HG02970 (cell line): ENCODE measurements at regions not wholly inside any gene's neighbourhood (a gene's known extent, or its start where the extent isn't known, plus 50 kb on each side); places are given as distances from the start of the nearest gene placed in this dataset.

Source experiments
- ATAC-seq: cut with Tn5 transposase; IDR thresholded peaks from one replicate; pipeline ENCODE4 v1.9.1; 2021; ENCODE audit warnings: mild to moderate bottlenecking, moderate library complexity, moderate number of reproducible peaks; ENCODE audit not compliant: unreplicated experiment, low FRiP score

DNA sequence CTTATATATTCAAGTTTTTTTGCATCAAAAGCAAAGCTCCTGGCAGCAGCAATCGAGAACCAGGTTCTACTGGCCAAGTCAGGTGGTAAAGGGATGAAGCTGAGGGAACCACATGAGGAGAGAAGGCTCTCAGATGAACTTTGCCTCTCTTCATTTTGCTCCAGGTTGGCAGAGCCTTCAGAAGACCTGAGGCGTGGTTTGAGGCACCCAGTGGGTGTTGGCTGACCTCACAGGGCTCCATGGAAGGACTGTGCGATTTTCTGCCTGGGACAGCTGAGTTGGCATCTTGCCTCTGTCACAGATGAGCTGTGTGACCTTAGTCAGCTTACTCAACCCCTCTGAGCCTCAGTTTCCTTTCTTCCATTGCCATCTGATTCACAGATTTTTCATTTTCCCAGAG lies 89.0 kb downstream of the INSIG2 start:
- ATAC-seq, result no peak

DNA sequence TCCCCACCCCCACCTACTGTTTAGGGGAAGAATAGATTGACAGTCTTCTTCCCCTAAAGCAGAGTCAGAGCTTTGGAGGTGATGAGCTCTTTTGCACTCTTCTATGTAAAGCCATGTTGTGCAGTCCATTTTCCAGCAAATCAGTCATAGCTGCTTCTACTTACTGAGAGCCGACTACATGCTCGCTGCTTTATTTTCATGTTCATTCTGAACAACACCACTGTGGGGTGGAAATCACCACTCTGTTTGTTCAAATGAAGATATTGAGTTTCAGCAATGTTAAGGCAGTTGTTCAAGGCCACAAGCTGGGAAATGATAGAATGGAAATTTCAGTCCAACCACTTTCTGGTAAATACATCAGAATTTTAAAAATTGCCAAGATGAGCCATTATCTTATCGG lies 88.3 kb downstream of the INSIG2 start:
- no peak for ATAC-seq

DNA sequence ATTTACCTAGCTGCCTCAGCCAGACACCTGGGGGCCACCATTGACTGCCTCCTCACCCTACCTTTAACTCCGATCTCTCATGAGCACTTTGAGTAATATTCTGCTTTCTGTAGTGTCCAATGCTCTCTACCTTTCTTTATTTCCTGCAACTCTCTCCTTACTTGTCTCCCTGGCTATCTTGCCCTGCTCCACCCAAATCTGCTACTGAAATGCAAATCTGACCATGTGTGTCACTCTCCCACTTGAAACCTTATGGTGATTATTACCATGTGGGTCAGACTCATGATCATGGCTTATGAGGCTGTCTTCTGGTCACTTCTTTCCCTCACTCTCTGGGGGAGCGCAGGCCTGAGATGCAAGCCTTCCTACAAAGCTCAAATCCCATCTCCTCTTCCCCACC lies 83.3 kb downstream of the INSIG2 start:
- ATAC-seq, result no peak

DNA sequence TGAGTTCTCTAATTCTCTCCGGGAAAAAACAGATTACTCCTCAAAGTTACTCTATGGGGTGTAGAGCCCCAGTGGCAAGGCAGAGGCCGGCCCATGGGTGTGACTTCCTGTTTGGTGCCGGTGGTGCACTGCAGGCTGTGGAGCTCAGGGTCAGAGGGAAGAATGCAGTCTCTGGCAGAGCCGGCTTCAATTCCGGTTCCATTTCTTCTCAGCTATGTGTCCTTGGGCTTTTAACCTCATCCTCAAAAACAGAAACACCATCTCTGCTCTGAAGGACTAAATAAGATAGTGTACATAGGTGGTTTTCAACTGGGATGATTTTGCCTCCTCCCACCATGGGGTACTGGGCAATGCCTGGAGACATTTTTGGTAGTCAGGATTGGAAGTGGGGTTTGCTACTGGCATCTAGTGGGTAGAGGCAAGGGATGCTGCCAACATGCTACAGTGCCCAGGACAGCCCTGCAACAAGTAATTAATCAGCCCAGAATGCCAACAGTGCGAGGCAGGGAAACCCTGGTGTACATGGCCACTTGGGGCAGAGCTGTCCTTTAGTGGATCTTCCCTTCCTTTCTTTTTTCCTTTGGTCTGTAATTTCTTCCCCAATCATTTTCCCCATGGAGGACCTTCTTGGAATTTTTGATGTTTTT lies 81.2 kb downstream of the INSIG2 start:
- no peak for ATAC-seq

DNA sequence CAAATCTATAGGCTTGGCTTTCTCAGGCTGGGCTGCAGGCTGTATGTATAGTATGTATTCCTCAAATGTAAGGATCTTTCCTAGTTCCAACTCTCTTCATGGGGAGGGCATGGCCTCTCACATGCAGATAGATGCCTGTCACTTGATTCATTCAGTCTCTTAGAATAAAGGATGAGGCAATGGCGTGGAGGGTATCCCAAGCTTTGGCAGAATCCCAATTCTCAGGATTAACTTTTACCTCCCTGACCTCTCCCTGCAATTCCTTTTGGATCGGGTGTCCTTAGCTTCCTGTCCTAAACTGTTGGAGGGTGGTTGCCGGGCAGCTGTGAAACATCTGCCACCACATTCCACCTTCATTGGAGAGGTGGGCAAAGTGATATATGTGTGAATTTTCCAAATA lies 80.3 kb downstream of the INSIG2 start:
- no peak for ATAC-seq

DNA sequence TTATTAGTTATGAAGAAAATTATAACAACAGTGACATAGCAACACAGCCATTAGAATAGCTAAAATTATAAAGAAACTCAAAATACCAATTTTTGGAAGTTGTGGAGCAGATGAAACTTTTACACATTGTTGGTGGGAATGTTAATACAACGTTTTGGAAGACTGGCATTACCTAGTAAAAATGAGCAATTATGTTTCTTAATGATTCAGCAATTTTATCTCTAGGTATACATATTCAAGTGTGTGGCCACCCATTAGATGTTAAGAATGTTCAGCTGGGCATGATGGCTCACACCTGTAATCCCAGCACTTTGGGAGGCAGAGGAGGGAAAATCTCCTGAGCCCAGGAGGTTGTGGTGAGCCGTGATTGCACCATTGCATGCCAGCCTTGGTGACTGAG lies 78.8 kb downstream of the INSIG2 start:
- no peak for ATAC-seq

DNA sequence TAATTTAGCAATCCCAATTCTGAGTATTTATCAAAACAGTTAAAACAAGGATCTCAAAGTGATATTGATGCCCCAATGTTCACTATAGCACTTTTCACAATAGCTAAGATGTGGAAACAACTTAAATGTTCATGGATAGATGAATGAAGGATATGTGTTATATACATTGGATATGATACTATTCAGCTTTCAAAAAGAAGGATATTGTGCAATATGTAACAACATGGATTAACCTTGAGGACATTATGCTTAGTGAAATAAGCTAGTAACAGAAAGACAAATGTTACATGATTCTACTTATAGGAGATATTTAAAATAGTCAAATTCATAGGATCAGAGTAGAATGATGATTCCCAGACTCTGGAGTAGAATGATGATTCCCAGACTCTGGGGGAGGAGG lies 78.0 kb downstream of the INSIG2 start:
- ATAC-seq, result no peak

DNA sequence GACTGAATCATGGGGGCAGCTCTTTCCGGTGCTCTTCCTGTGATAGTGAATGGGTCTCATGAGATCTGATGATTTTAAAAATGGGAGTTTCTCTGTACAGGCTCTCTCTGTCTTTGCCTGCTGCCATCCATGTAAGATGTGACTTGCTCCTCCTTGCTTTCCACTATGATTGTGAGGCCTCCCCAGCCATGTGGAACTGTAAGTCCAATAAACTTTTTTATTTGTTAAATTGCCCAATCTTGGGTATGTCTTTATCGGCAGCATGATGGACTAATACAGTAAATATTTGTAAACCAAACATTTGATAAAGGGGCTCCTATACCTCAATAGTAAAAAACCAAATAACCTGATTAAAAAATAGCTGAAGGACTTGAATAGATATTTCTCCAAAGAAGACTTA lies 77.3 kb downstream of the INSIG2 start:
- ATAC-seq, result no peak
